ENCODE measurements at regions not wholly inside any gene's neighbourhood (a gene's known extent, or its start where the extent isn't known, plus 50 kb on each side); places are given as distances from the start of the nearest gene placed in this dataset.

GRCh38 chr11:13102865-13103539, 93.9 kb downstream of the RASSF10 start:
- in situ Hi-C loops (cut with HindIII; ENCODE audit: low pct_unique_long_range_greater_than_20kb, low sequenced_read_pairs) = no loop called here
- DNase-seq (ENCODE audit: low read depth) = no peak

- in situ Hi-C loops (cut with HindIII; ENCODE audit: low pct_unique_long_range_greater_than_20kb, low sequenced_read_pairs) = no loop called here
These were observed 94.9 kb downstream of the RASSF10 start for GRCh38 chr11:13103962-13104554.

GRCh38 chr11:13104619-13105236, 95.6 kb downstream of the RASSF10 start:
- no peak for DNase-seq (ENCODE audit: low read depth)
- in situ Hi-C loops (cut with HindIII; ENCODE audit: low pct_unique_long_range_greater_than_20kb, low sequenced_read_pairs) = no loop called here

More at GRCh38 chr11:13103962-13104554, 94.9 kb downstream of the RASSF10 start:
- DNase-seq (ENCODE audit: low read depth) = no peak

- in situ Hi-C loops (cut with HindIII; ENCODE audit: low pct_unique_long_range_greater_than_20kb, low sequenced_read_pairs) = no loop called here
- no peak for DNase-seq (ENCODE audit: low read depth)
These were observed 96.2 kb downstream of the RASSF10 start for GRCh38 chr11:13105237-13105844.

- DNase-seq (ENCODE audit: low read depth) = no peak
- in situ Hi-C loops (cut with HindIII; ENCODE audit: low pct_unique_long_range_greater_than_20kb, low sequenced_read_pairs) = no loop called here
These were observed 98.5 kb downstream of the RASSF10 start for GRCh38 chr11:13107544-13108044.

- in situ Hi-C loops (cut with HindIII; ENCODE audit: low pct_unique_long_range_greater_than_20kb, low sequenced_read_pairs) = no loop called here
- no peak for DNase-seq (ENCODE audit: low read depth)
These were observed 99.3 kb downstream of the RASSF10 start for GRCh38 chr11:13108416-13108815.

GRCh38 chr11:13109616-13110015, 100.5 kb downstream of the RASSF10 start:
- in situ Hi-C loops (cut with HindIII; ENCODE audit: low pct_unique_long_range_greater_than_20kb, low sequenced_read_pairs) = no loop called here

GRCh38 chr11:13110145-13110544, 101.0 kb downstream of the RASSF10 start:
- in situ Hi-C loops (cut with HindIII; ENCODE audit: low pct_unique_long_range_greater_than_20kb, low sequenced_read_pairs) = no loop called here
- DNase-seq (ENCODE audit: low read depth) = no peak

More at GRCh38 chr11:13109616-13110015, 100.5 kb downstream of the RASSF10 start:
- no peak for DNase-seq (ENCODE audit: low read depth)

- peak; percentile 47 for DNase-seq (ENCODE audit: low read depth)
- in situ Hi-C loops (cut with HindIII; ENCODE audit: low pct_unique_long_range_greater_than_20kb, low sequenced_read_pairs) = no loop called here
These were observed 102.1 kb downstream of the RASSF10 start for GRCh38 chr11:13110929-13111812.

GRCh38 chr11:13111813-13112130, 102.7 kb downstream of the RASSF10 start:
- in situ Hi-C loops (cut with HindIII; ENCODE audit: low pct_unique_long_range_greater_than_20kb, low sequenced_read_pairs) = no loop called here
- DNase-seq (ENCODE audit: low read depth) = no peak

- in situ Hi-C loops (cut with HindIII; ENCODE audit: low pct_unique_long_range_greater_than_20kb, low sequenced_read_pairs) = no loop called here
- DNase-seq (ENCODE audit: low read depth) = peak; percentile 77
These were observed 105.7 kb downstream of the RASSF10 start for GRCh38 chr11:13114566-13115379.

GRCh38 chr11:13115380-13115675, 106.2 kb downstream of the RASSF10 start:
- in situ Hi-C loops (cut with HindIII; ENCODE audit: low pct_unique_long_range_greater_than_20kb, low sequenced_read_pairs) = no loop called here
- DNase-seq (ENCODE audit: low read depth) = no peak

GRCh38 chr11:13116491-13116890, 107.4 kb downstream of the RASSF10 start:
- in situ Hi-C loops (cut with HindIII; ENCODE audit: low pct_unique_long_range_greater_than_20kb, low sequenced_read_pairs) = no loop called here
- DNase-seq (ENCODE audit: low read depth) = no peak

- DNase-seq (ENCODE audit: low read depth) = no peak
- in situ Hi-C loops (cut with HindIII; ENCODE audit: low pct_unique_long_range_greater_than_20kb, low sequenced_read_pairs) = no loop called here
These were observed 108.2 kb downstream of the RASSF10 start for GRCh38 chr11:13117344-13117743.

GRCh38 chr11:13118194-13118593, 109.1 kb downstream of the RASSF10 start:
- peak; percentile 95 for DNase-seq (ENCODE audit: low read depth)
- in situ Hi-C loops (cut with HindIII; ENCODE audit: low pct_unique_long_range_greater_than_20kb, low sequenced_read_pairs) = no loop called here

- in situ Hi-C loops (cut with HindIII; ENCODE audit: low pct_unique_long_range_greater_than_20kb, low sequenced_read_pairs) = no loop called here
- DNase-seq (ENCODE audit: low read depth) = no peak
These were observed 109.5 kb downstream of the RASSF10 start for GRCh38 chr11:13118650-13119049.

GRCh38 chr11:13119361-13119760, 110.2 kb downstream of the RASSF10 start:
- in situ Hi-C loops (cut with HindIII; ENCODE audit: low pct_unique_long_range_greater_than_20kb, low sequenced_read_pairs) = no loop called here
- no peak for DNase-seq (ENCODE audit: low read depth)
